ENCODE measurements at regions not wholly inside any gene's neighbourhood (a gene's known extent, or its start where the extent isn't known, plus 50 kb on each side); places are given as distances from the start of the nearest gene placed in this dataset.
"Not testable (repeated sequence)": the region's sequence is repeated elsewhere in the genome, so short reads cannot be mapped to it uniquely, and the experiment has no call there.

- TF ChIP-seq POLR2A (IDR thresholded peaks at IDR 0.05) (no peak), POLR2AphosphoS5 (IDR thresholded peaks at IDR 0.05) (no peak), CTCF (IDR thresholded peaks at IDR 0.05) (no peak)
- H3K27ac ChIP-seq: no peak overlapping the region
- H3K36me3 ChIP-seq: no peaks in the 10 kb centered on the region
- intact Hi-C loops (cut with DNase I; ENCODE audit: low total_unique reads): no loop called here
- no peak for DNase-seq (ENCODE audit: low spot score in 2 of 2)
- H3K4me3 ChIP-seq: no peak overlapping the region
- peaks cover 0 to 7% of the 10 kb centered on the region in 2 donors for H3K9me3 ChIP-seq
- no peaks in the 10 kb centered on the region for H3K27me3 ChIP-seq
- H3K4me1 ChIP-seq: no peaks in the 10 kb centered on the region
Measured at GRCh38 chr7:94782777-94783176, 124.6 kb upstream of the PPP1R9A start.

- Histone ChIP-seq H3K36me3 (no peaks in the 10 kb centered on the region), H3K4me1 (no peaks in the 10 kb centered on the region), H3K27me3 (no peaks in the 10 kb centered on the region), H3K27ac (no peak overlapping the region), H3K9me3 (peaks cover 0 to 7% of the 10 kb centered on the region in 2 donors), H3K4me3 (no peak overlapping the region)
- TF ChIP-seq CTCF (IDR thresholded peaks at IDR 0.05) (no peak), POLR2A (IDR thresholded peaks at IDR 0.05) (no peak), POLR2AphosphoS5 (IDR thresholded peaks at IDR 0.05) (no peak)
- no peak for DNase-seq (ENCODE audit: low spot score in 2 of 2)
- intact Hi-C loops (cut with DNase I; ENCODE audit: low total_unique reads): no loop called here
Measured at GRCh38 chr7:94787285-94787684, 120.1 kb upstream of the PPP1R9A start.

GRCh38 chr7:94788378-94788777, 119.0 kb upstream of the PPP1R9A start:
- H3K4me3 ChIP-seq; H3K27me3 ChIP-seq; H3K9me3 ChIP-seq; intact Hi-C loops (cut with DNase I; ENCODE audit: low total_unique reads); H3K36me3 ChIP-seq; DNase-seq (ENCODE audit: low spot score in 2 of 2); H3K4me1 ChIP-seq; H3K27ac ChIP-seq: not testable (repeated sequence)

- no peaks in the 10 kb centered on the region for H3K4me1 ChIP-seq
- DNase-seq (ENCODE audit: low spot score in 2 of 2): no peak
- no peak for TF ChIP-seq CTCF (IDR thresholded peaks at IDR 0.05)
- TF ChIP-seq POLR2A (IDR thresholded peaks at IDR 0.05): no peak
- no peak for TF ChIP-seq POLR2AphosphoS5 (IDR thresholded peaks at IDR 0.05)
- H3K27me3 ChIP-seq: no peaks in the 10 kb centered on the region
- H3K4me3 ChIP-seq: no peak overlapping the region
- no peaks in the 10 kb centered on the region for H3K36me3 ChIP-seq
- intact Hi-C loops (cut with DNase I; ENCODE audit: low total_unique reads): no loop called here
- H3K27ac ChIP-seq: no peak overlapping the region
- H3K9me3 ChIP-seq: no peaks in the 10 kb centered on the region
Measured at GRCh38 chr7:94792241-94792640, 115.2 kb upstream of the PPP1R9A start.

GRCh38 chr7:94797404-94797803, 110.0 kb upstream of the PPP1R9A start:
- H3K4me1 ChIP-seq; H3K4me3 ChIP-seq; DNase-seq (ENCODE audit: low spot score in 2 of 2); H3K36me3 ChIP-seq; H3K9me3 ChIP-seq; H3K27ac ChIP-seq; intact Hi-C loops (cut with DNase I; ENCODE audit: low total_unique reads); H3K27me3 ChIP-seq: not testable (repeated sequence)

- Histone ChIP-seq H3K9me3 (no peaks in the 10 kb centered on the region), H3K36me3 (no peaks in the 10 kb centered on the region), H3K27ac (no peak overlapping the region), H3K4me3 (no peak overlapping the region), H3K4me1 (no peaks in the 10 kb centered on the region), H3K27me3 (no peaks in the 10 kb centered on the region)
- intact Hi-C loops (cut with DNase I; ENCODE audit: low total_unique reads): no loop called here
- DNase-seq (ENCODE audit: low spot score in 2 of 2): no peak
- no peak for TF ChIP-seq POLR2A (IDR thresholded peaks at IDR 0.05)
- no peak for TF ChIP-seq CTCF (IDR thresholded peaks at IDR 0.05)
- no peak for TF ChIP-seq POLR2AphosphoS5 (IDR thresholded peaks at IDR 0.05)
Measured at GRCh38 chr7:94803821-94804220, 103.6 kb upstream of the PPP1R9A start.

- H3K4me3 ChIP-seq; intact Hi-C loops (cut with DNase I; ENCODE audit: low total_unique reads); H3K36me3 ChIP-seq; DNase-seq (ENCODE audit: low spot score in 2 of 2); H3K27ac ChIP-seq; H3K27me3 ChIP-seq; H3K9me3 ChIP-seq; H3K4me1 ChIP-seq: not testable (repeated sequence)
Measured at GRCh38 chr7:94808673-94809072, 98.7 kb upstream of the PPP1R9A start.

All from breast epithelium (tissue), 4 donors.